ENCODE measurements at regions not wholly inside any gene's neighbourhood (a gene's known extent, or its start where the extent isn't known, plus 50 kb on each side); places are given as distances from the start of the nearest gene placed in this dataset.

- in situ Hi-C loops (cut with MboI; ENCODE audit: low pct_ligation_motif_present in 1 of 4, low pct_unique_long_range_greater_than_20kb in 1 of 4, low sequenced_read_pairs in 3 of 4): no loop called here
- Histone ChIP-seq H3K4me1 (no peaks in the 10 kb centered on the region), H3K9me3 (no peaks in the 10 kb centered on the region), H3K27me3 (no peaks in the 10 kb centered on the region), H3K27ac (no peak overlapping the region), H3K36me3 (no peaks in the 10 kb centered on the region), H3K4me3 (no peak overlapping the region)
- WGBS, 2 donors (ENCODE audit: low coverage in 1 of 2): 90 to 93% methylated on average over 2 to 4 of the region's 4 CpGs
- no peak for DNase-seq
- TF ChIP-seq POLR2AphosphoS5 (IDR thresholded peaks at IDR 0.05) (no peak), CTCF (IDR thresholded peaks at IDR 0.05) (no peak), POLR2A (IDR thresholded peaks at IDR 0.05) (no peak), EP300 (IDR thresholded peaks at IDR 0.05; ENCODE audit: low read depth) (no peak)
- intact Hi-C loops (cut with DNase I; ENCODE audit: low total_unique reads): no loop called here
Measured at GRCh38 chr10:3445648-3446047, 273.1 kb upstream of the PITRM1 start.

GRCh38 chr10:3442451-3442990 lies 269.9 kb upstream of the PITRM1 start:
- H3K4me1 ChIP-seq: no peaks in the 10 kb centered on the region
- no peak overlapping the region for H3K4me3 ChIP-seq
- DNase-seq: no peak
- H3K36me3 ChIP-seq: no peaks in the 10 kb centered on the region
- intact Hi-C loops (cut with DNase I; ENCODE audit: low total_unique reads) (no loop called here), in situ Hi-C loops (cut with MboI; ENCODE audit: low pct_ligation_motif_present in 1 of 4, low pct_unique_long_range_greater_than_20kb in 1 of 4, low sequenced_read_pairs in 3 of 4) (no loop called here)
- WGBS, 2 donors (ENCODE audit: low coverage in 1 of 2): 83 to 86% methylated on average over 1 to 8 of the region's 8 CpGs
- H3K27ac ChIP-seq: no peak overlapping the region
- no peak for TF ChIP-seq POLR2AphosphoS5 (IDR thresholded peaks at IDR 0.05)
- TF ChIP-seq CTCF (IDR thresholded peaks at IDR 0.05): no peak
- TF ChIP-seq POLR2A (IDR thresholded peaks at IDR 0.05): no peak
- TF ChIP-seq EP300 (IDR thresholded peaks at IDR 0.05; ENCODE audit: low read depth): no peak
- no peaks in the 10 kb centered on the region for H3K27me3 ChIP-seq
- no peaks in the 10 kb centered on the region for H3K9me3 ChIP-seq

GRCh38 chr10:3439183-3439582 lies 266.6 kb upstream of the PITRM1 start:
- H3K27ac ChIP-seq: no peak overlapping the region
- in situ Hi-C loops (cut with MboI; ENCODE audit: low pct_ligation_motif_present in 1 of 4, low pct_unique_long_range_greater_than_20kb in 1 of 4, low sequenced_read_pairs in 3 of 4): no loop called here
- no peaks in the 10 kb centered on the region for H3K27me3 ChIP-seq
- H3K4me1 ChIP-seq: peaks cover 0 to 5% (median 1%) of the 10 kb centered on the region in 4 donors
- intact Hi-C loops (cut with DNase I; ENCODE audit: low total_unique reads): no loop called here
- no peaks in the 10 kb centered on the region for H3K36me3 ChIP-seq
- TF ChIP-seq POLR2AphosphoS5 (IDR thresholded peaks at IDR 0.05) (no peak), POLR2A (IDR thresholded peaks at IDR 0.05) (no peak), CTCF (IDR thresholded peaks at IDR 0.05) (no peak), EP300 (IDR thresholded peaks at IDR 0.05; ENCODE audit: low read depth) (no peak)
- H3K9me3 ChIP-seq: no peaks in the 10 kb centered on the region
- no peak for DNase-seq
- no peak overlapping the region for H3K4me3 ChIP-seq

GRCh38 chr10:3438606-3439005 lies 266.0 kb upstream of the PITRM1 start:
- Histone ChIP-seq H3K27ac (no peak overlapping the region), H3K4me3 (no peak overlapping the region), H3K9me3 (no peaks in the 10 kb centered on the region), H3K27me3 (no peaks in the 10 kb centered on the region), H3K36me3 (no peaks in the 10 kb centered on the region), H3K4me1 (peaks cover 0 to 5% (median 1%) of the 10 kb centered on the region in 4 donors)
- intact Hi-C loops (cut with DNase I; ENCODE audit: low total_unique reads): no loop called here
- WGBS, 2 donors (ENCODE audit: low coverage in 1 of 2): 77 to 87% methylated on average over 3 to 4 of the region's 4 CpGs
- no peak for DNase-seq
- TF ChIP-seq EP300 (IDR thresholded peaks at IDR 0.05; ENCODE audit: low read depth) (no peak), CTCF (IDR thresholded peaks at IDR 0.05) (no peak), POLR2AphosphoS5 (IDR thresholded peaks at IDR 0.05) (no peak), POLR2A (IDR thresholded peaks at IDR 0.05) (no peak)
- in situ Hi-C loops (cut with MboI; ENCODE audit: low pct_ligation_motif_present in 1 of 4, low pct_unique_long_range_greater_than_20kb in 1 of 4, low sequenced_read_pairs in 3 of 4): no loop called here

Data from transverse colon (tissue), 4 donors.